ENCODE measurements at regions not wholly inside any gene's neighbourhood (a gene's known extent, or its start where the extent isn't known, plus 50 kb on each side); places are given as distances from the start of the nearest gene placed in this dataset.

- no peak for TF ChIP-seq CTCF (IDR thresholded peaks at IDR 0.05)
- no peak for TF ChIP-seq EP300 (IDR thresholded peaks at IDR 0.05)
These were observed 399.6 kb downstream of the TBX15 start for GRCh38 chr1:118588566-118588965.

All from ovary (tissue), 3 donors.